OCI-LY3 (cell line): ENCODE measurements at regions not wholly inside any gene's neighbourhood (a gene's known extent, or its start where the extent isn't known, plus 50 kb on each side); places are given as distances from the start of the nearest gene placed in this dataset.

Experiments
- H2AFZ ChIP-seq: fragments of 200-600, 300-600 bp; shearing (Covaris generic); 2 replicates; pipeline ENCODE4 v1.6.0; 2014; ENCODE audit warnings: antibody characterized with exemption, low read depth, low read length
- H3K27ac ChIP-seq: fragments of 200-600, 300-600 bp; sonication (generic); 2 replicates; pipeline ENCODE4 v1.5.1; 2014; ENCODE audit warnings: mild to moderate bottlenecking, low read length, moderate library complexity, mixed read lengths
- H3K27me3 ChIP-seq: fragments of 200-600, 300-600 bp; sonication (generic); 2 replicates; pipeline ENCODE4 v1.6.1; 2014; ENCODE audit warnings: low read depth, low read length, mixed read lengths
- H3K36me3 ChIP-seq: fragments of 200-600, 300-600 bp; sonication (generic); replicated peaks from 2 replicates; pipeline ENCODE3; 2014; ENCODE audit warnings: low read depth, low read length, mixed read lengths
- H3K4me1 ChIP-seq: fragments of 300-600, 200-600 bp; sonication (generic); 2 replicates; pipeline ENCODE4 v1.6.1; 2014; ENCODE audit warnings: low read length, mixed read lengths
- H3K4me2 ChIP-seq: fragments of 200-600, 300-600 bp; sonication (generic); 2 replicates; pipeline ENCODE4 v1.6.1; 2014; ENCODE audit warnings: low read length, mixed read lengths
- H3K4me3 ChIP-seq: fragments of 300-600, 200-600 bp; sonication (generic); 2 replicates; pipeline ENCODE4 v1.5.1; 2014; ENCODE audit warnings: antibody characterized with exemption, mild to moderate bottlenecking, low read length, moderate library complexity
- H3K79me2 ChIP-seq: fragments of 300-600, 200-600 bp; shearing (Covaris generic); 2 replicates; pipeline ENCODE4 v1.6.1; 2014; ENCODE audit warnings: mild to moderate bottlenecking, low read length, mixed read lengths
- H3K9ac ChIP-seq: fragments of 300-600, 200-600 bp; shearing (Covaris generic); 2 replicates; pipeline ENCODE4 v1.6.0; 2014; ENCODE audit warnings: mild to moderate bottlenecking, low read length, moderate library complexity
- H3K9me3 ChIP-seq: fragments of 200-600, 300-600 bp; shearing (Covaris generic); 2 replicates; pipeline ENCODE4 v1.6.1; 2014; ENCODE audit warnings: low read length, mixed read lengths; ENCODE audit not compliant: insufficient read depth
- H4K20me1 ChIP-seq: fragments of 200-600, 300-600 bp; sonication (generic); 2 replicates; pipeline ENCODE4 v1.6.1; 2016; ENCODE audit warnings: low read length, mixed read lengths; ENCODE audit not compliant: insufficient read depth
- CTCF ChIP-seq: fragments of 200-600, 300-600 bp; sonication (generic); IDR thresholded peaks from 2 replicates; pipeline ENCODE4 v1.5.1; 2014; ENCODE audit warnings: antibody characterized with exemption, low read length, low read depth
- EZH2phosphoT487 ChIP-seq: fragments of 200-600 bp; shearing (Covaris generic); IDR thresholded peaks from 2 replicates; pipeline ENCODE4 v1.6.1; 2018; ENCODE audit warnings: antibody characterized with exemption, mixed run types, low read depth

DNA sequence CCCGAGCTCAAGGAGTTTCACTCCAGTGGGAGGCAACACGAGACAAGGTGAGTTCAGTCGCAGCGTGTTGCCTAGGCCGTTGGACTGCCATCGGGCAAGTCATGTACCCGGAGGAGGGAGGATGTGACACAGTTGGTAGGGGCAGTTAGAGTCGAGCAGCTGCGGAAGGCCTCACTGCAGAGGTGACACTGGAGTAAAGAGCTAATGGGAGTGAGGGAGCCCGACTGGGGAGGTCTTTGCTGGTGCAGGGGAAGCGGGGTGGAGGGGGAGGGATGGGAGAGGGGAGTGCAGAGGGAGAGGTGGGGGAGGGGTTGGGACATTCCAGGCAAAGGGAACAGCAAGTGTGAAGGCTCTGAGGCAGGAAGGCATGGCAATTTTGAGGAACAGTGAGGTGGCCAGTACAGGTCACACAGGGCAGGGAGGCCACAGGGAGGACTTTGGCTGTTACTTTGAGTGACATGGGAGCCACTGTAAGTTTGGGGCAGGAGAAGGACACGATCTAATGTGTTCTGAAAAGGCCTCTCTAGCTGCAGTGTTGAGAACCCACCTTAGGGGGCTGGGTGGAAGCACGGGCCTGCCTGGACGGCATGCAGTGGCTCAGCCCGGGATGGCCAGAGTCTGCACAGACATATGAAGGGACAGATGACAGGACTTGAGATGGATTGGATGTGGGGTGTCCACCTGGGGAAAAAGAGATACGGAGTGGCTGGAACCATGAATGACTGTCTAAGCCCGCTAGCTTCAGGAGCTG is 61.1 kb downstream of the KCNF1 start:
- Histone ChIP-seq H3K79me2 (no peaks in the 10 kb centered on the region), H3K4me2 (no peak overlapping the region), H3K36me3 (no peaks in the 10 kb centered on the region), H3K4me3 (no peak overlapping the region), H2AFZ (no peak overlapping the region), H3K27me3 (peaks cover 16% of the 10 kb centered on the region), H3K4me1 (no peaks in the 10 kb centered on the region), H4K20me1 (no peaks in the 10 kb centered on the region), H3K9ac (no peak overlapping the region), H3K27ac (no peak overlapping the region), H3K9me3 (no peaks in the 10 kb centered on the region)
- TF ChIP-seq EZH2phosphoT487: no peak
- no peak for TF ChIP-seq CTCF

GRCh38 chr2:10973766-10974165 is 62.0 kb downstream of the KCNF1 start:
- Histone ChIP-seq H3K9ac (no peak overlapping the region), H3K79me2 (no peaks in the 10 kb centered on the region), H3K4me3 (no peak overlapping the region), H3K27me3 (peaks cover 16% of the 10 kb centered on the region), H3K9me3 (no peaks in the 10 kb centered on the region), H4K20me1 (no peaks in the 10 kb centered on the region), H3K36me3 (no peaks in the 10 kb centered on the region), H3K27ac (no peak overlapping the region), H2AFZ (no peak overlapping the region), H3K4me1 (no peaks in the 10 kb centered on the region), H3K4me2 (no peak overlapping the region)
- TF ChIP-seq CTCF (no peak), EZH2phosphoT487 (no peak)

- Histone ChIP-seq H3K4me2 (no peak overlapping the region), H2AFZ (no peak overlapping the region), H3K4me1 (no peaks in the 10 kb centered on the region), H4K20me1 (no peaks in the 10 kb centered on the region), H3K27me3 (no peaks in the 10 kb centered on the region), H3K36me3 (no peaks in the 10 kb centered on the region), H3K4me3 (no peak overlapping the region), H3K9ac (no peak overlapping the region), H3K9me3 (no peaks in the 10 kb centered on the region), H3K27ac (no peak overlapping the region), H3K79me2 (no peaks in the 10 kb centered on the region)
- TF ChIP-seq CTCF: no peak
- no peak for TF ChIP-seq EZH2phosphoT487
Measured at GRCh38 chr2:10977003-10977402, 65.3 kb downstream of the KCNF1 start.

- no peak overlapping the region for H3K27ac ChIP-seq
- H3K27me3 ChIP-seq: no peaks in the 10 kb centered on the region
- H3K4me2 ChIP-seq: no peak overlapping the region
- no peaks in the 10 kb centered on the region for H3K36me3 ChIP-seq
- H3K4me3 ChIP-seq: no peak overlapping the region
- H3K79me2 ChIP-seq: no peaks in the 10 kb centered on the region
- H3K9me3 ChIP-seq: no peaks in the 10 kb centered on the region
- H4K20me1 ChIP-seq: no peaks in the 10 kb centered on the region
- H2AFZ ChIP-seq: no peak overlapping the region
- H3K9ac ChIP-seq: no peak overlapping the region
- H3K4me1 ChIP-seq: no peaks in the 10 kb centered on the region
- TF ChIP-seq CTCF: no peak
- TF ChIP-seq EZH2phosphoT487: no peak
Measured at GRCh38 chr2:10977621-10978020, 65.9 kb downstream of the KCNF1 start.
